CD4-positive, alpha-beta T cell treated with Interleukin-4 for 1 hour (primary cell): ENCODE measurements at regions not wholly inside any gene's neighbourhood (a gene's known extent, or its start where the extent isn't known, plus 50 kb on each side); places are given as distances from the start of the nearest gene placed in this dataset.

Experiments
- DNase-seq, 2 donors: peaks; one replicate each; pipeline ENCODE4 v3.0.0-alpha.2; 2020 to 2022

DNA sequence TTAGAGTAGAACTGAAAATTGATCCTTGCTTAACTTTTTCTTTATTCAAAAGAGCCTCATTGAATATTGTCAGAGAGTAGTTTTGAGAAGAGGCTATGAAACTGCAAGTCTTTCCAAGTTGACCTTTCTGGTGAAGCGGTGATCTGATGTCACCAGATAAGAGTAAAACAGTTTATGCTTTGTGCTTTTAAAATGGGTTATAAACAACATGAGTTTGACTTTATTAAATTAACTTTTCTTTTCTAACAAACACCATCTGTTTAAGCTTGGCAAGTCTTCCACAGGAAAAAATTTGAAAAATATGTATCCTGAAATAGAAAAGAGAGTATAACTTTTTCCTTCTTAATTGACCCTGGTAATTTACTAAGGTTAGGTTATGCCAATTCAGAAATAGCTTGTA is 408.7 kb upstream of the NOVA1 start:
- DNase-seq, result no peak

GRCh38 chr14:27008187-27008586 is 410.4 kb upstream of the NOVA1 start:
- no peak for DNase-seq

GRCh38 chr14:27012641-27013040 is 414.8 kb upstream of the NOVA1 start:
- no peak for DNase-seq

DNA sequence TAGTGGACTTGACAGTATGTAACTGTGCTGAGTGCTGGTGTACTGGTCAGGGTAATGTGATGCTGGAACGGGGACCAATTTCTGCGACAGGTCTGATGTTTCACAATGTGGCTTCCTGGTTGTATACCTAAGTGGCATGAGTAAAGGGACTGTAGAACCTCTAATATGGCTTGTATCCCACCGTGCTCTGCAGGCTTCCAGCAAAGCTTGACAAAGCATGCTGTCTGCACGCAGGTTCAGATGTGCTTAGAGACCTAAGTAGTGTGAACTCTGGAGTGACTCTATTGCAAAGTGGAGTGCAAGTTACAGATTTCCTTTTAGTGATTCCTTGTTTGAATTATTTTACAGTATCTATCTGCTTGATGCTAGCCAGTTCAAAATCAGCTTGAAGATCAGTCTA is 415.8 kb upstream of the NOVA1 start:
- DNase-seq, result no peak

- DNase-seq, result no peak
Observed at GRCh38 chr14:27015065-27015464, 417.2 kb upstream of the NOVA1 start.

DNA sequence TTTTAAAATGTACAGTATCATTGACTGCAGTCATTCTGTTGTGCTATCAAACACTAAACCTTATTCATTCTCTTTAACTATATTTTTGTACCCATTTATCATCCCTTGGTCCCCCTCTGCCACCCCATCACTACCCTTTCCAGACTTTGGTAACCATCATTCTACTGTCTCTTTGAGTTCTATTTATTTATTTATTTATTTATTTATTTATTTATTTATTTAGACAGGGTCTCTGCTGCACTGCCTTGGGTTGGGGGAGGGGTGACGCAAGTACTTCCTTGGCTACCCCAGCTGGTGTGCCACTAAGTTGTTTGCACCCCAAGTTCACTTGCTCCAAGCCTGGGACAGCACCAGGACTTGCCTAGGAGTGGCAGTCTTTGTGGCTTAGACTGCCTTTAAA is 427.8 kb upstream of the NOVA1 start:
- no peak for DNase-seq

DNA sequence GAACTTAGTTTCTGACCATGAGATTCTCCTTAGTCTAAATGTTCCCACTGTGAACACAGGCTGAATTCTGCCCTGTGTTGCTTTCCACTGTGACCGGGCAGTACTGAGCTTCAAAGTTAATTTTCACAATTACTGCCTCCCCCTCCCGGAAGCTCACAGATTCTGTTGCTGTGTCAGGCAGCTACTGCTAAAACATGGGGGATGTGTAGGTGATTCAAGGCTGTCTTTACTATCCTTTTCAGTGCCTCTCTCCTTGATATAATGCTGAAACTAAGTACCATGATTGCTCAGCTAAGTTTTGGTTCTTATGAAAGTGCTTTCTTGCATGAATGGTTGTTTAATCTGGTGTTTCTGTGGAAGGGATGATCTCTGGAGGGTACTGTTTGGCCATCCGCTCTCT is 428.3 kb upstream of the NOVA1 start:
- no peak for DNase-seq

DNA sequence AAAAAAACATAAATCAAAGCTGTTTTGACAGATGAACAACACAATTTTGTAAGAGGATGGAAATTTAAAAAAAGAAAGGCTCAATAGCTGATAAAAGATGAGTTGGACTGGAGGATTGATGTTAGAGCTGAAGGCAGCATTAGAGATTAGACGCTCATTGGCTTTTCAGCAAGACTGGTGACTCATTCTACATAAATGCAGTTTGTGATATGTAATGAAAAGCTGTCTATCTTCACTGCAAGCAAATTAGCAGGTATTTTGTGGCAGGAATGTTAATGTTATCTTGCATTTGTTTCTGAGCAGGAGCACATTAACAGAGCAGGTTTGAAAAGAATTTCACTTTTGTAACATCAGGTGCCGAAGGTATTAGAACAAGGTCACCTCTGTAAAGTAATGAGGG is 442.7 kb upstream of the NOVA1 start:
- no peak for DNase-seq

- DNase-seq, result no peak
Observed at GRCh38 chr14:27049701-27050100, 451.9 kb upstream of the NOVA1 start.

DNA sequence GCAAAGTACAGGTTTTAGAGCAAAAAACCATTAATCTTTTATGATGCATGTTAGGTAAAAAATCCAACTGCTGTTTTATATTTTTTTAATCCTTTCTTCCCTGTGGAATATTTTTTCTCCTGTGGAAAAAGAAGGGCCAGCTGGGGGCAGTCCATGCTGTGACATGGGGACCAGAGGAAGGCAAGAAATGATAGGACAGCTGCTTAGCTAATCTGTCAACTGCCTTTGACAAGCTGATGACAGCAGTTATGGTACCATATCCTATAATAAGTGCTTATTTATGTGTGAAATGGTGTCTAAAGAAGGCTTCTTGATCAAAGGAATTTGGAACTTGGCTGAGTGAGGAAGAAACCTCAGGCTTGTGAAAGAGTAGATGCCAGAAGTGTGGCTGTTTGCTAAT is 452.4 kb upstream of the NOVA1 start:
- no peak for DNase-seq

- DNase-seq, result no peak
Observed at GRCh38 chr14:27056586-27056985, 458.8 kb upstream of the NOVA1 start.

DNA sequence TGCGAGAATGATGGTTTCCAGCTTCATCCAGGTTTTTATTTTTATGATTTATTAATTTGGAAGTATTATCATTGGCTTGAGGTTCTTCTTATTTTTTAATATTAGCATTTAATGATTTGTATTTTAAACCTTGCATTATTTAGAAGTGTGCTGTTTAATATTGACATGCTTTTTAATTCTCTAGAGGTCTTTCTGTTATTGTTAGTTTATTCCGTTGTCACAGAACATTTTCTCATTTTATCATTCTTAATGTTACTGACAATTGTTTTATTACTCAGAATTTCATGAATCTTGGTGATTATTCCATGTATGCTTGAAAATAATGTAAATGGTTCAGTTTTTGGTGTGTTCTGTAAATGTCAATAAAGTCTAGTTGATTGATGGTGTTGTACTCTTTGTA is 463.5 kb upstream of the NOVA1 start:
- DNase-seq, result no peak

DNA sequence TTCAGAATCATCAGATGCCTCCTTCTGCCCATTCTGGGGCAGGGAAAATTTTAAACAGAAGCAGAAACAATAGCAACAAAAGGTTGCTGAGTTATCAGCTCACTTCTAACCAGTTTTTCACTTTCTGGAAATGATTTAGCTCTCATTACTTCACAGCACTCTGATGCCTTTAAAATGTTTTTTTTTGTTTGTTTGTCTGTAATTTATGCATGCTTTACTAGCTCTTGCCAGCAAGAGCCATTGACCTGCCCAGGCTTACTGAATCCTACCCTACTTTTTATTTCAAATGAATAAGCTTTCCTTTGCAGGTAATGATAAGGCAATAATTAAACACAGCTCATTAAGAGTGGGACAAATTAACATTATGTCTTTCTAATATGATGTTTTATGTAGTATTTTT is 466.1 kb upstream of the NOVA1 start:
- no peak for DNase-seq

DNA sequence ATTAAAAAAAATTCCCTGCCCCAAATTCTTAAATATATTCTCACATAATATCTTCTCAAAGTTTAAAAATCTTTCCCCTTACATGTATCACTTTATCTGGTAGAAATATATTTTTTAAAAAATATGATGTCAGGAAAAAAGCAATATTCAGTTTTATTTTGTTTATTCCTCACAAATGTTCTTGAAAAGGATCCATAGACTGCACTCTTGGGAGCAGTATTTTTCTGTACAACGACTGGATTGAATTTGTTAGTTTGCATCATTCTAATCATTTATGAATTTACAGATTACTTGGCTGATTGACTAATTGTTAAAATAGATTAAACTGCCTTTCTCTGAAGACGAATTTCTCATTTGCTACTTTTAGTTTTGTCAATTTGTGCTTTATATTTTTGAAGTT is 468.1 kb upstream of the NOVA1 start:
- no peak for DNase-seq

- DNase-seq, result no peak
Observed at GRCh38 chr14:27067961-27068360, 470.1 kb upstream of the NOVA1 start.

- no peak for DNase-seq
Observed at GRCh38 chr14:27072589-27072988, 474.8 kb upstream of the NOVA1 start.

- DNase-seq, result no peak
Observed at GRCh38 chr14:27075503-27075902, 477.7 kb upstream of the NOVA1 start.

GRCh38 chr14:27077214-27077613 is 479.4 kb upstream of the NOVA1 start:
- DNase-seq, result no peak

GRCh38 chr14:27077710-27078109 is 479.9 kb upstream of the NOVA1 start:
- no peak for DNase-seq

- DNase-seq, result no peak
Observed at GRCh38 chr14:27078191-27078590, 480.4 kb upstream of the NOVA1 start.

- no peak for DNase-seq
Observed at GRCh38 chr14:27079716-27080115, 481.9 kb upstream of the NOVA1 start.

DNA sequence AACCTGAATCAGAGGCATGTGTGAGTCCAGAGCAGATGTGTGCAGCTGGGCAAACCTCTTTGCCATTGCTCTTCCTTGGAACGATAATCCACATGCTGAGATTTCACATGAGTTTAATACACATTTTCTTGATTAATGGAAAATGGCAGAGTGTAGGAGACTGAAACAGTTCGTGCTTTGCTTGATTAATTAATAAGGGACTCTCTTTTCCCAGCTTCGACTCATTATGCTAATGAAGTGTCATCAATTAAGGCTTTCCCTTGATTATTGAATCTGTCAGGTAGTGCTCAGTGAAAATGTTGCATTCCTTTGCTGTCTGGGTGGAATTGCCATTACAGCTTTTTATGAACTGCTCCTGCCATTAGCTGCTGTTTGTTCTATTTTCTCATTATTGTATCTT is 487.7 kb upstream of the NOVA1 start:
- no peak for DNase-seq

DNA sequence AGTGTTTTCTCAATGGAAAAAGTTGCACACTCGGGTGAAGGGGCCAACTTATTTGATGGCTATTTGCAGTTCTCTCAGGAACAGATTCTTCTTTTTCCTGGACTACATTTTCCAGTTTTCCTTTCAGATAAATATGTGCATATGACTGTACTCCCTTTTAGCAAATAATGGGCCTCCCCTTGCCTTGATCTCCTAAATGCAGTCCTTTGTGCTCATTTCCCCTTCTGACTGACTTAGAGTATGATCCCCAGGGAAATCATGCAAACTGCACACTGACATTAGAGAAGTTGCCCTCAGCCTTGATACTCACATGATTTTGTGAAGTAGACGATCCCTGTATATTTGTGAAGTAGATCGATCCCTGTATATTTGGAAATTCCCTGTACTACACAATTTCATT is 492.9 kb upstream of the NOVA1 start:
- no peak for DNase-seq

- no peak for DNase-seq
Observed at GRCh38 chr14:27091973-27092372, 494.1 kb upstream of the NOVA1 start.

DNA sequence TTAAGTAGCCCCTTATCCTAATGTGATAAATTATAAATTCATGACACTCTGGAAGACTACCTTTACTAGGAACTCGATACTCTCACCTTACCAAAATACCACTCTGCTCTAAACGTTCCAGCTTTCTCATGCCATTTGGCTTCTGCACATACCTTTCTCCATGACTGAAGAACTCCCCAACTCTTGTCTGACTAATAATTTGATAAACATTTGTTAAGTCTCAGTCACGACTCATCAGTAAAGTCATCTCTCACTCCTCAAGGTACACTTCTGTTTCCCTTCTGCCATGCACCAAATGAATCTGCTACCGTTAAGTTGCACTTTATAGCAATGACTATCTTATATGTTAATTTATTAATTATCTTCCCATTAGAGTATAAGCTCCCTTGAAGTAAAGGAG is 498.3 kb upstream of the NOVA1 start:
- DNase-seq, result no peak

GRCh38 chr14:27098451-27098850 is 500.6 kb upstream of the NOVA1 start:
- no peak for DNase-seq
